Fibroblast of mammary gland (primary cell): ENCODE measurements at regions not wholly inside any gene's neighbourhood (a gene's known extent, or its start where the extent isn't known, plus 50 kb on each side); places are given as distances from the start of the nearest gene placed in this dataset.
A peak's percentile ranks its signal among the peaks of the same experiment; 100 is the strongest.

ENCODE experiments used
- DNase-seq: peaks from one replicate; pipeline ENCODE4 v3.0.0-alpha.2; 2010; ENCODE audit warnings: low read depth
- H3K4me3 ChIP-seq: 2 replicates; pipeline ENCODE4 v1.5.1; 2011; ENCODE audit warnings: low read depth, mild to moderate bottlenecking, low read length, moderate library complexity; ENCODE audit not compliant: control insufficient read depth
- CTCF ChIP-seq: conservative IDR thresholded peaks from 2 replicates; pipeline ENCODE4 v1.5.1; 2011; ENCODE audit warnings: low read depth, low read length, inconsistent platforms; ENCODE audit not compliant: control insufficient read depth, insufficient read depth

GRCh38 chr5:27437594-27438200 is 399.3 kb upstream of the CDH9 start:
- TF ChIP-seq CTCF: no peak
- no peak overlapping the region for H3K4me3 ChIP-seq
- DNase-seq: no peak

- no peak for DNase-seq
- no peak overlapping the region for H3K4me3 ChIP-seq
- no peak for TF ChIP-seq CTCF
These were observed 395.9 kb upstream of the CDH9 start for GRCh38 chr5:27434335-27434734.

GRCh38 chr5:27414099-27414498 is 375.7 kb upstream of the CDH9 start:
- TF ChIP-seq CTCF: no peak
- H3K4me3 ChIP-seq: no peak overlapping the region
- no peak for DNase-seq

- no peak for DNase-seq
- no peak overlapping the region for H3K4me3 ChIP-seq
- TF ChIP-seq CTCF: no peak
These were observed 374.0 kb upstream of the CDH9 start for GRCh38 chr5:27412384-27412783.

- H3K4me3 ChIP-seq: no peak overlapping the region
- no peak for DNase-seq
- TF ChIP-seq CTCF: no peak
These were observed 367.6 kb upstream of the CDH9 start for GRCh38 chr5:27406020-27406419.

- DNase-seq: peak; percentile 45
- no peak for TF ChIP-seq CTCF
- peak overlapping the region; percentile 35 for H3K4me3 ChIP-seq
These were observed 365.0 kb upstream of the CDH9 start for GRCh38 chr5:27403243-27403882.
